GM18508 (cell line): ENCODE measurements at regions not wholly inside any gene's neighbourhood (a gene's known extent, or its start where the extent isn't known, plus 50 kb on each side); places are given as distances from the start of the nearest gene placed in this dataset.

Experiments
- ATAC-seq: cut with Tn5 transposase; IDR thresholded peaks from one replicate; pipeline ENCODE4 v1.9.1; 2021; ENCODE audit warnings: moderate number of reproducible peaks; ENCODE audit not compliant: insufficient read depth, unreplicated experiment

GRCh38 chr1:163781146-163781545 lies 459.4 kb downstream of the NUF2 start:
- ATAC-seq = no peak

DNA sequence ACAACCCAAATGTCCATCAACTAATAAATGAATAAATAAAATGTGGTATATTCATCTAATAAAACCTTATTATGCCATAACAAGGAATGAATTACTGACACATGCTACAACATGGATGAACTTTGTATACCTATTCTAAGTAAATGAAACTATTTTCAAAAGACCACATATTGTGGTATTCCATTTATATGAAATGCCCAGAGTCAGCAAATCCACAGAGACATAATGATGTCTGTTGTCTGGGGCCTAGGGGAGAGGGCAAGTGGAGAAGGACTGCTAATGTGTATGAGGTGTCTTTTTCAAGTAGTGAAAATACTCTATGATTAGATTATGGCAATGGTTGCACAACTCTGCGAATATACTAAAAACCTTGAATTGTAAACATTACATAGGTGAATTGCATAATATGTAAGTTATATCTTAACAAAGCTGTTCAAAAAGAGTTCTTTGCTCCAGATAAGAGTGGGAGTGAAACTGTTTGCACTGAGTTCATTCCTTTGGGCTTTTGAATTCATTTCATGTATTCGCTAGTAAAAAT lies 464.2 kb downstream of the NUF2 start:
- no peak for ATAC-seq

GRCh38 chr1:163789911-163790310 lies 468.2 kb downstream of the NUF2 start:
- no peak for ATAC-seq

DNA sequence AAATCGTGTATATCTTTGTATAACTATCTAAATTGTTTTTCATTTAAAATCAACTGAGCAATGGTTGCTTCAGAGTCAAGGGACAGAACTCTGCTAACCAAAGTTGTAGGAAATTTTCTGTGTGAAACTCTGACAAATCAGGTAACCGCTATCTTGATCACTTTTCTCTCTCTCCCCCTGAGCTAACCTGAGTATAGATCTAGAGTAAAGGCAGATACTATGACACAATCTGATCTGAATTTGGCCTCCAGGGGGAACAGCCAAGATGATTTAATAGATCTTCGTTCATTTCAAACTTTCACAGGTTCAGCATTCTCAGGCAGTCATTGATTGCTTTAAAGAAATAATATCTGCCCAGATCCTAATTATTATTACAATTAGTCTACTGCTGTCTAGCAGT lies 472.8 kb downstream of the NUF2 start:
- no peak for ATAC-seq

- no peak for ATAC-seq
Measured at GRCh38 chr1:163796394-163796821, 474.7 kb downstream of the NUF2 start.

DNA sequence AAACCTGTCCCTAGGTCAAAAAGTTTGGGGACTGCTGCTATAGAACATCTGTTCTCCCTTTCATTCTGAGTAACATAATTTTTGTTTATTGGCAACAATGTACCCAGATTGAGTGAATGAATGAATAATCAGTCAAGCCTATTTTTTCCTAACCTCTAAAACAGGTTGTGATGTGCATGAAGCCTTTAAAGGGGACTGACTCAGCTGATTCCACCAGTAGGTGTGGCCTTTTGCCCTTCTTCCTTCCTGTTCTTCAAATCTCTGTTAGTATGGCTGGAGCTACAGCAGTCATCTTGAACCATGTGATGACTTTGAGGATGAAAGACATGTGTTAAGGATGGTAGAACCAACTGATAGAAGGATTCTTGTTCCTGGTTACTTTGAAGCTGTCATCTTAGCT lies 476.1 kb downstream of the NUF2 start:
- no peak for ATAC-seq

- ATAC-seq = no peak
Measured at GRCh38 chr1:163799190-163799805, 477.5 kb downstream of the NUF2 start.

- ATAC-seq = no peak
Measured at GRCh38 chr1:163807331-163808049, 485.7 kb downstream of the NUF2 start.

- ATAC-seq = no peak
Measured at GRCh38 chr1:163813251-163813650, 491.5 kb downstream of the NUF2 start.

- no peak for ATAC-seq
Measured at GRCh38 chr1:163820226-163820625, 498.5 kb downstream of the NUF2 start.

- no peak for ATAC-seq
Measured at GRCh38 chr1:163820766-163821165, 499.0 kb downstream of the NUF2 start.

DNA sequence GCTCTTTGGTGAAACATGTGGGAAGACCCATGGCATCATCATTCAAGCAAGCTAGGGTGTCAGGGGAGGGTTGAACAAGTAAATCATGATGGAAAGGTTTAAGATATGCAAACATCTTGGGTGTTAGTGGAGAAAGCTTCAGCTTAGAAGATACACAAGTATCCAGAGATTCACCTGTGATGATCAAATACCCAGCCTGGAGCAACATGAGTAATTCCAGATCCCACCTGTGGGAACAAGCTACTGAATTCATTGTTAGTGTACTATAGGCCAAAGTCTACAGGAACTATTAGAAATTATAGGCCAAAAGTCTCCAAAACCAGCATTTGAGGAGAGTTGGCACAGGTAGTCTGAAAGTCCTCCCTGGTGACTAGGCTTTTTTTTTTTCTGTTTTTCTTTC lies 499.9 kb downstream of the NUF2 start:
- no peak for ATAC-seq

DNA sequence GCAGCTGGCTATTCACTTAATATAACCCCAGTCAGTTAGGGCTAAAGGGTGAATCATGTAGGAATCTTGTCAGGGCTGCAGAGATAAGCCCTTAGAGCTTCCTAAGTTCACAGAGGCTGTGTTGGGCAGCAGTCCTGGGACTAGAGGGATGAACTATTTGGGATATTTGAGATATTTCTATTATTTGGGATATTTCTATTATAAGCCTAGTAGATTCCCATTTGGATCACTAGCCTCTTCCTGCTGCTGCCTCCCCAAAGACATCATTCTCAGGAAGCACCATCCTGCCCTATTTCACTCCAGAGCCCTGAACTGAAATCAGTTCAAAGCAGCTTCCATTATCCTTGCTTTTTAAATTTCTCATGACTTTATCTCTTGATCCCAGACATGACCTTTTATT lies 501.3 kb downstream of the NUF2 start:
- no peak for ATAC-seq

GRCh38 chr1:163824006-163824405 lies 502.3 kb downstream of the NUF2 start:
- no peak for ATAC-seq

- ATAC-seq = no peak
Measured at GRCh38 chr1:163824490-163824889, 502.7 kb downstream of the NUF2 start.

GRCh38 chr1:163826500-163826899 lies 504.7 kb downstream of the NUF2 start:
- no peak for ATAC-seq

DNA sequence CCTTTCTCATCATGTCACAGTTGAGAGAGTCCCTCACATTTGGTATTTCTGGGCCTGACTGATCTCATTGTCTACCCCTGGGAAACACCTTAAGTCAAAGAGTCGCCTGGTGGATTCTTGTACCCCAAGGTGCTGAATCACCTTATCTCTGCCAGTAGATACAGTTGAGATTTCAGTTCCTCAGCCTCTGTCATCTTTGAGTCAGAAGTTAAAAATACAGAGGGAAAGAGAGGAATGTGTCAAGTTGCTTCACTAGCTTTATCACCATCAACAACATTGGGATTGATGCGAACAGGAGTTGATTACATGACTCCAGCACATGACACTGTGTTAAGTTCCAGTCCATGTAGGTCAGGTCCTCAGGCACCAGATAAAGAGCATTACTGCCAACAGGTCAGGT lies 513.0 kb downstream of the NUF2 start:
- ATAC-seq = no peak

DNA sequence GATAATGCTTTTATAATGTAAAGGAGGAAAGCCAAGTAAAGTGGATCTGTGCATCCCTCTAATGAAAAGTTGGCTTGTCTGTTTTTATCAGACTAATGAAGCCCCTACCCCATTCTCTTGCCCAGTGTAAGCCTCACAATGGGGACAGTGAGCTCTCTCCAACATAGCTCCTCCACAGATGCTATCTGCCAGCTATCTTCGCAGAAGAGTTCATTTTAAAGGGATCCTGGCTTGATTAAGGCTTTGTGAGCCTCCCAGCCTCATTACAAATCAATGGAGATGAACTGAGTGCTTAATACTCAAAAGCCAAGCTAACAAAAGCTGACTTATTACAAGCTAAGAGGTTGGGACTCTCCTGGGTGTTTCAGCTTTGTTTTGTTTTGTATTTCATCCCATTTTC lies 514.7 kb downstream of the NUF2 start:
- no peak for ATAC-seq

- ATAC-seq = no peak
Measured at GRCh38 chr1:163837206-163837605, 515.5 kb downstream of the NUF2 start.

DNA sequence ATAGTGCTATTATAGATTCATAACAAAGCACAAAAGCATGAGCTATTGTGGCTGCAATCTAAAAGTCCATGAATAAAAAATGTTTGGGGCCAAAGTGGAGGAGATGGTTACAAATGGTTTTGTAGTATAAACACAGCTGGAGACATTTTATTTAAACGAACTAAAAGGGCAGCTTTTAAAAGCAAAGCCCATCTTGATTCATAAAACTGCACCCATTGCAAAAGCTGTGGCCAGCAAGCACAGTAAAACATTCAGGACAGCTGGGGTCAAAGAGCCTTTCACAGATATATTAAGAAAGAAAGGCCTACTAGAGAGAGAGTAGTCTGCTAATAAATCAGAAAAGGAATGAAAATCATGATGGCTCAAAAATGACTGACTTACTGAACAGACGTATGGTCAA lies 520.8 kb downstream of the NUF2 start:
- ATAC-seq = no peak

DNA sequence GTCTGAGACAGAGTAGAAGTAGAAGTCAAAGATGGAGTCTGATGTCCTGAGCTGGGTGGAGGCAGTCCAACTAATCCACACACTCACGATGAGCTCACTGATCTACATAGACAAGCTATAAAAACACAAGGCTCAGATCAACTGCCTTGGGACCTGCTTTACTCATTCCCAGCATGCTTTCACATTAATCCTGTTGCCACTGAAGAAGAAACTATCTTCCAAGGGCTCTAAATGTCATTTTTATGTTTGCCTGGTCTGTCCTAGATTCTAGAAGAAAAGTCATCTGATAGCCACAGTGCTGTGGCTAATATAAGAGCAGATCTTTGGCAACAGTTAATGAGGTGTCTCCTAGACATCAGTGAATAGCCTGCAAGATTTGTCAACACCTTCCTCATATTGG lies 522.7 kb downstream of the NUF2 start:
- no peak for ATAC-seq

DNA sequence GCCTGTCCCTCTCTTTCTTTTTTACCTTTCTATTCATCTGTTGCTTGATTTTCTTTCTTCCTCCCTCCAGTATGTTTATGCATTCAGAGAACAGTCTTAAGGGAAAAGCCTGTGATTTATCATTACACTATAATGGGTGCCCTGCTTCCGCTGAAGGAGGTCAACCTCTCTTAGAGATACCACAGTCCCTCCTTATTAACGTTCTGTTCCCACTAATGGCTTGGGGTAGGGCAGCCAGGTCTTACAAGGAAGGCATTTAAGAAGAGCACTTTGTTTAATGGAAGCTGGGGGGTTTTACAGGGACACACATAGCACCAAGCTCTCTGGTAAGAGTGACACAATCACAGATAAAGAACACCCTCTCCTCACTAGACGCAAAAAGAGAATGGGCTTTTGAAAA lies 523.5 kb downstream of the NUF2 start:
- no peak for ATAC-seq
